ENCODE measurements at regions not wholly inside any gene's neighbourhood (a gene's known extent, or its start where the extent isn't known, plus 50 kb on each side); places are given as distances from the start of the nearest gene placed in this dataset.

- H3K4me3 ChIP-seq (ENCODE audit: low read depth, low read length): no peak overlapping the region
- DNase-seq (ENCODE audit: low read depth): no peak
- no peak for TF ChIP-seq CTCF (IDR thresholded peaks at IDR 0.05; ENCODE audit: low read depth, low read length, missing control alignments)
Observed at GRCh38 chr3:184641430-184641829, 70.4 kb downstream of the MAGEF1 start.

GRCh38 chr3:184639351-184639750 lies 72.5 kb downstream of the MAGEF1 start:
- no peak overlapping the region for H3K4me3 ChIP-seq (ENCODE audit: low read depth, low read length)
- DNase-seq (ENCODE audit: low read depth): no peak
- TF ChIP-seq CTCF (IDR thresholded peaks at IDR 0.05; ENCODE audit: low read depth, low read length, missing control alignments): no peak

- H3K4me3 ChIP-seq (ENCODE audit: low read depth, low read length): no peak overlapping the region
- DNase-seq (ENCODE audit: low read depth): no peak
- no peak for TF ChIP-seq CTCF (IDR thresholded peaks at IDR 0.05; ENCODE audit: low read depth, low read length, missing control alignments)
Observed at GRCh38 chr3:184637705-184638104, 74.2 kb downstream of the MAGEF1 start.

GRCh38 chr3:184636741-184637316 lies 75.0 kb downstream of the MAGEF1 start:
- TF ChIP-seq CTCF (IDR thresholded peaks at IDR 0.05; ENCODE audit: low read depth, low read length, missing control alignments): no peak
- no peak for DNase-seq (ENCODE audit: low read depth)
- no peak overlapping the region for H3K4me3 ChIP-seq (ENCODE audit: low read depth, low read length)

- no peak for DNase-seq (ENCODE audit: low read depth)
- TF ChIP-seq CTCF (IDR thresholded peaks at IDR 0.05; ENCODE audit: low read depth, low read length, missing control alignments): no peak
- no peak overlapping the region for H3K4me3 ChIP-seq (ENCODE audit: low read depth, low read length)
Observed at GRCh38 chr3:184635774-184636173, 74.2 kb downstream of the EPHB3 start.

GRCh38 chr3:184635126-184635525 lies 73.5 kb downstream of the EPHB3 start:
- DNase-seq (ENCODE audit: low read depth): no peak
- TF ChIP-seq CTCF (IDR thresholded peaks at IDR 0.05; ENCODE audit: low read depth, low read length, missing control alignments): no peak

GRCh38 chr3:184633237-184633579 lies 71.6 kb downstream of the EPHB3 start:
- DNase-seq (ENCODE audit: low read depth): no peak
- H3K4me3 ChIP-seq (ENCODE audit: low read depth, low read length): no peak overlapping the region
- no peak for TF ChIP-seq CTCF (IDR thresholded peaks at IDR 0.05; ENCODE audit: low read depth, low read length, missing control alignments)

More at GRCh38 chr3:184635126-184635525, 73.5 kb downstream of the EPHB3 start:
- no peak overlapping the region for H3K4me3 ChIP-seq (ENCODE audit: low read depth, low read length)

Measured in GM12864 (cell line).